ENCODE measurements at regions not wholly inside any gene's neighbourhood (a gene's known extent, or its start where the extent isn't known, plus 50 kb on each side); places are given as distances from the start of the nearest gene placed in this dataset.

- no peak overlapping the region for H3K27ac Mint-ChIP-seq (ENCODE audit: unreplicated experiment)
- no peak overlapping the region for H3K4me3 Mint-ChIP-seq (ENCODE audit: unreplicated experiment)
- no TSS peak for BruUV-seq (replicated peaks)
- TF ChIP-seq CTCF (IDR thresholded peaks at IDR 0.05; ENCODE audit: insufficient read depth in 1 of 2, low read depth in 1 of 2, low read length in 1 of 2, severe bottlenecking in 1 of 2, unreplicated experiment in 1 of 2), result no peak
- Histone ChIP-seq H3K9me3 (no peaks in the 10 kb centered on the region), H3K4me1 (no peaks in the 10 kb centered on the region), H3K4me3 (ENCODE audit: low read depth, low read length) (no peak overlapping the region), H3K27me3 (replicated peaks; ENCODE audit: control insufficient read depth, insufficient read depth, low read length) (no peaks in the 10 kb centered on the region), H3K36me3 (ENCODE audit: control insufficient read depth, insufficient read depth, low read length) (no peaks in the 10 kb centered on the region)
- intact Hi-C loops (cut with micrococcal nuclease; ENCODE audit: unreplicated experiment), result no loop called here
- no peak for DNase-seq
- H3K36me3 Mint-ChIP-seq (ENCODE audit: insufficient read depth, unreplicated experiment), result no peaks in the 10 kb centered on the region
- no peaks in the 10 kb centered on the region for H3K9me3 Mint-ChIP-seq (ENCODE audit: unreplicated experiment)
- no peaks in the 10 kb centered on the region for H3K4me1 Mint-ChIP-seq (ENCODE audit: low read depth, unreplicated experiment)
- POLR2A ChIA-PET, result no interaction called here
- CTCF ChIA-PET, result no interaction called here
- peaks cover 40% of the 10 kb centered on the region for H3K27me3 Mint-ChIP-seq (ENCODE audit: insufficient read depth, unreplicated experiment)
Measured at GRCh38 chr3:124230998-124231397, 239.1 kb upstream of the ROPN1 start.

- TF ChIP-seq CTCF (IDR thresholded peaks at IDR 0.05; ENCODE audit: insufficient read depth in 1 of 2, low read depth in 1 of 2, low read length in 1 of 2, severe bottlenecking in 1 of 2, unreplicated experiment in 1 of 2), result no peak
- H3K4me3 ChIP-seq (ENCODE audit: low read depth, low read length), result no peak overlapping the region
- BruUV-seq (replicated peaks), result no TSS peak
- no peaks in the 10 kb centered on the region for H3K36me3 ChIP-seq (ENCODE audit: control insufficient read depth, insufficient read depth, low read length)
- no peak overlapping the region for H3K4me3 Mint-ChIP-seq (ENCODE audit: unreplicated experiment)
- H3K27me3 ChIP-seq (replicated peaks; ENCODE audit: control insufficient read depth, insufficient read depth, low read length), result no peaks in the 10 kb centered on the region
- peaks cover 6% of the 10 kb centered on the region for H3K4me1 Mint-ChIP-seq (ENCODE audit: low read depth, unreplicated experiment)
- no peak overlapping the region for H3K27ac Mint-ChIP-seq (ENCODE audit: unreplicated experiment)
- no peaks in the 10 kb centered on the region for H3K4me1 ChIP-seq
- H3K36me3 Mint-ChIP-seq (ENCODE audit: insufficient read depth, unreplicated experiment), result no peaks in the 10 kb centered on the region
- no peaks in the 10 kb centered on the region for H3K9me3 ChIP-seq
- intact Hi-C loops (cut with micrococcal nuclease; ENCODE audit: unreplicated experiment), result no loop called here
- H3K9me3 Mint-ChIP-seq (ENCODE audit: unreplicated experiment), result no peaks in the 10 kb centered on the region
- CTCF ChIA-PET, result no interaction called here
- DNase-seq, result no peak
- POLR2A ChIA-PET, result no interaction called here
- peaks cover 28% of the 10 kb centered on the region for H3K27me3 Mint-ChIP-seq (ENCODE audit: insufficient read depth, unreplicated experiment)
Measured at GRCh38 chr3:124234852-124235252, 242.9 kb upstream of the ROPN1 start.

GRCh38 chr3:124235446-124235845, 243.5 kb upstream of the ROPN1 start:
- peaks cover 24% of the 10 kb centered on the region for H3K27me3 Mint-ChIP-seq (ENCODE audit: insufficient read depth, unreplicated experiment)
- intact Hi-C loops (cut with micrococcal nuclease; ENCODE audit: unreplicated experiment), result no loop called here

More at GRCh38 chr3:124235446-124235845, 243.5 kb upstream of the ROPN1 start:
- DNase-seq, result no peak
- Histone ChIP-seq H3K4me3 (ENCODE audit: low read depth, low read length) (no peak overlapping the region), H3K36me3 (ENCODE audit: control insufficient read depth, insufficient read depth, low read length) (no peaks in the 10 kb centered on the region), H3K27me3 (replicated peaks; ENCODE audit: control insufficient read depth, insufficient read depth, low read length) (no peaks in the 10 kb centered on the region), H3K9me3 (no peaks in the 10 kb centered on the region), H3K4me1 (no peaks in the 10 kb centered on the region)
- Mint-ChIP-seq H3K36me3 (ENCODE audit: insufficient read depth, unreplicated experiment) (no peaks in the 10 kb centered on the region), H3K4me3 (ENCODE audit: unreplicated experiment) (no peak overlapping the region), H3K4me1 (ENCODE audit: low read depth, unreplicated experiment) (peaks cover 6% of the 10 kb centered on the region), H3K27ac (ENCODE audit: unreplicated experiment) (no peak overlapping the region), H3K9me3 (ENCODE audit: unreplicated experiment) (no peaks in the 10 kb centered on the region)
- BruUV-seq (replicated peaks), result no TSS peak
- ChIA-PET CTCF (no interaction called here), POLR2A (no interaction called here)
- TF ChIP-seq CTCF (IDR thresholded peaks at IDR 0.05; ENCODE audit: insufficient read depth in 1 of 2, low read depth in 1 of 2, low read length in 1 of 2, severe bottlenecking in 1 of 2, unreplicated experiment in 1 of 2), result no peak
